ENCODE measurements at regions not wholly inside any gene's neighbourhood (a gene's known extent, or its start where the extent isn't known, plus 50 kb on each side); places are given as distances from the start of the nearest gene placed in this dataset.

GRCh38 chr6:10237298-10238038 is 177.4 kb downstream of the TFAP2A start:
- no TSS peak for BruUV-seq (replicated peaks)
- H3K4me1 ChIP-seq (ENCODE audit: control insufficient read depth, insufficient read depth, low read length) = peaks cover 9% of the 10 kb centered on the region; the same call in 1 of the 2 replicates
- H3K36me3 ChIP-seq (ENCODE audit: control insufficient read depth, insufficient read depth, low read length) = no peaks in the 10 kb centered on the region
- DNase-seq (ENCODE audit: low read depth, low spot score) (peak; percentile 64), ATAC-seq (peak; percentile 63; the same call in 1 of the 2 replicates)
- H3K4me3 ChIP-seq (ENCODE audit: low read depth in 2 of 2, low read length in 2 of 2) = no peak overlapping the region
- in situ Hi-C loops (cut with HindIII; ENCODE audit: low pct_unique_long_range_greater_than_20kb, low sequenced_read_pairs) (no loop called here), intact Hi-C loops (cut with micrococcal nuclease; ENCODE audit: unreplicated experiment) (no loop called here)
- ChIA-PET CTCF (no interaction called here), POLR2A (no interaction called here)
- no peak overlapping the region; the same call in 1 of the 2 replicates for H3K27ac ChIP-seq (ENCODE audit: low read length)
- no peaks in the 10 kb centered on the region for H3K27me3 ChIP-seq (ENCODE audit: control insufficient read depth, insufficient read depth, low read length)
- TF ChIP-seq SIN3A (IDR thresholded peaks at IDR 0.05; ENCODE audit: borderline replicate concordance, insufficient read depth, low read depth, low read length) = no peak
- no peaks in the 10 kb centered on the region for H3K9me3 ChIP-seq (ENCODE audit: control insufficient read depth, insufficient read depth, low read depth, low read length)

- POLR2A ChIA-PET = no interaction called here
Observed at GRCh38 chr6:10235344-10235743, 179.5 kb downstream of the TFAP2A start.

GRCh38 chr6:10230531-10230930 is 184.3 kb downstream of the TFAP2A start:
- TF ChIP-seq SIN3A (IDR thresholded peaks at IDR 0.05; ENCODE audit: borderline replicate concordance, insufficient read depth, low read depth, low read length) (no peak), CTCF (IDR thresholded peaks at IDR 0.05) (no peak), TCF7L2 (IDR thresholded peaks at IDR 0.05; ENCODE audit: low read depth, low read length) (peak; percentile 68), POLR2AphosphoS5 (IDR thresholded peaks at IDR 0.05; ENCODE audit: low read depth, low read length) (no peak), REST (IDR thresholded peaks at IDR 0.05; ENCODE audit: insufficient read depth in 1 of 2, low read depth in 2 of 2, low read length in 1 of 2) (no peak)
- Histone ChIP-seq H3K27me3 (ENCODE audit: control insufficient read depth, insufficient read depth, low read length) (no peaks in the 10 kb centered on the region), H3K27ac (ENCODE audit: low read length) (no peak overlapping the region), H3K9me3 (ENCODE audit: control insufficient read depth, insufficient read depth, low read depth, low read length) (no peaks in the 10 kb centered on the region), H3K4me3 (ENCODE audit: low read depth in 2 of 2, low read length in 2 of 2) (no peak overlapping the region), H3K4me1 (ENCODE audit: control insufficient read depth, insufficient read depth, low read length) (peaks cover 4% of the 10 kb centered on the region; the same call in 1 of the 2 replicates), H3K36me3 (ENCODE audit: control insufficient read depth, insufficient read depth, low read length) (no peaks in the 10 kb centered on the region)
- in situ Hi-C loops (cut with HindIII; ENCODE audit: low pct_unique_long_range_greater_than_20kb, low sequenced_read_pairs) = no loop called here
- DNase-seq (ENCODE audit: low read depth, low spot score) = no peak
- no TSS peak for BruUV-seq (replicated peaks)
- POLR2A ChIA-PET = no interaction called here
- intact Hi-C loops (cut with micrococcal nuclease; ENCODE audit: unreplicated experiment) = no loop called here
- CTCF ChIA-PET = interaction anchor here (0.6 kb wide), 1 partner anchor 175 kb away, joined by 5 read pairs; no protein-coding TSS in a partner anchor
- ATAC-seq = no peak

More at GRCh38 chr6:10235344-10235743, 179.5 kb downstream of the TFAP2A start:
- no peak for DNase-seq (ENCODE audit: low read depth, low spot score)
- ATAC-seq = no peak
- peaks cover 9% of the 10 kb centered on the region; the same call in 1 of the 2 replicates for H3K4me1 ChIP-seq (ENCODE audit: control insufficient read depth, insufficient read depth, low read length)
- intact Hi-C loops (cut with micrococcal nuclease; ENCODE audit: unreplicated experiment) (no loop called here), in situ Hi-C loops (cut with HindIII; ENCODE audit: low pct_unique_long_range_greater_than_20kb, low sequenced_read_pairs) (no loop called here)
- H3K36me3 ChIP-seq (ENCODE audit: control insufficient read depth, insufficient read depth, low read length) = no peaks in the 10 kb centered on the region
- BruUV-seq (replicated peaks) = no TSS peak
- TF ChIP-seq CTCF (IDR thresholded peaks at IDR 0.05) = no peak
- TF ChIP-seq POLR2AphosphoS5 (IDR thresholded peaks at IDR 0.05; ENCODE audit: low read depth, low read length) = no peak
- no peak for TF ChIP-seq SIN3A (IDR thresholded peaks at IDR 0.05; ENCODE audit: borderline replicate concordance, insufficient read depth, low read depth, low read length)
- TF ChIP-seq TCF7L2 (IDR thresholded peaks at IDR 0.05; ENCODE audit: low read depth, low read length) = no peak
- no peak overlapping the region for H3K4me3 ChIP-seq (ENCODE audit: low read depth in 2 of 2, low read length in 2 of 2)
- CTCF ChIA-PET = no interaction called here
- H3K27me3 ChIP-seq (ENCODE audit: control insufficient read depth, insufficient read depth, low read length) = no peaks in the 10 kb centered on the region
- no peak overlapping the region for H3K27ac ChIP-seq (ENCODE audit: low read length)
- H3K9me3 ChIP-seq (ENCODE audit: control insufficient read depth, insufficient read depth, low read depth, low read length) = no peaks in the 10 kb centered on the region

Data from Panc1 (cell line).